ENCODE measurements at regions not wholly inside any gene's neighbourhood (a gene's known extent, or its start where the extent isn't known, plus 50 kb on each side); places are given as distances from the start of the nearest gene placed in this dataset.

DNA sequence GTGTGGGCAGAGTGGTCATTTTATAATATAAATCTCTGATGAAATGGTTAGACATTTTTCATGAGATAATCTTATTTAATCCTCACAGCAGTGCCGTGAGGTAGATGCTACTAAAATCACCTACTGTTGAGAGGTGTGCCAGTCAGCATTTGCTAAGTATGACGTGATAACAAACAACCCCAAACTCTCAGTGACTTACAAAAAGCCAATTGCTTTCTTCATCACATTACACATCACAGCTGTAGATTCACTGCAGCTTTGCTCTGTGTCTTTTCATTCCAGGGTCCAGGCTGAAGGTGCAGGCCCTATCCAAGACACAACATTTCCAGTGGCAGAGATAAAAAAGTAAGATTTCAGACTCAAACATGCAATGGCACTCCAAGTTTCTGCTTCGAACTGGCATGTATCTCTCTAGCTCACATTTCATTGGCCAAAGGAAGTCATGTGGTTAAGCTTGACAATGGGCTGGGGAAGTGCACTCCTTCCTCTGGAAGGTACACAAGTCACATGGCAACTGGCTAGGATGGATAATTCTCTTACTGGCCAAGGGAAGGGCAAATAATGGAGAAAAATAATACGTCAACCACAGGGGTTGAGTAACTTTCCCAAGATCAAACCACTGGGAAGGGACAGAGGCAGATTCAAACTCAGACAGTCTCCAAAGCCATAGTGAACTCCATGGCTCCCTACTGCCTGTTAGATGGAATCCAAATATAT is 69.5 kb upstream of the EPB41L1 start:
- TF ChIP-seq, protein P1, sequence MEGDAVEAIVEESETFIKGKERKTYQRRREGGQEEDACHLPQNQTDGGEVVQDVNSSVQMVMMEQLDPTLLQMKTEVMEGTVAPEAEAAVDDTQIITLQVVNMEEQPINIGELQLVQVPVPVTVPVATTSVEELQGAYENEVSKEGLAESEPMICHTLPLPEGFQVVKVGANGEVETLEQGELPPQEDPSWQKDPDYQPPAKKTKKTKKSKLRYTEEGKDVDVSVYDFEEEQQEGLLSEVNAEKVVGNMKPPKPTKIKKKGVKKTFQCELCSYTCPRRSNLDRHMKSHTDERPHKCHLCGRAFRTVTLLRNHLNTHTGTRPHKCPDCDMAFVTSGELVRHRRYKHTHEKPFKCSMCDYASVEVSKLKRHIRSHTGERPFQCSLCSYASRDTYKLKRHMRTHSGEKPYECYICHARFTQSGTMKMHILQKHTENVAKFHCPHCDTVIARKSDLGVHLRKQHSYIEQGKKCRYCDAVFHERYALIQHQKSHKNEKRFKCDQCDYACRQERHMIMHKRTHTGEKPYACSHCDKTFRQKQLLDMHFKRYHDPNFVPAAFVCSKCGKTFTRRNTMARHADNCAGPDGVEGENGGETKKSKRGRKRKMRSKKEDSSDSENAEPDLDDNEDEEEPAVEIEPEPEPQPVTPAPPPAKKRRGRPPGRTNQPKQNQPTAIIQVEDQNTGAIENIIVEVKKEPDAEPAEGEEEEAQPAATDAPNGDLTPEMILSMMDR (IDR thresholded peaks at IDR 0.05; ENCODE audit: extremely low read depth in 1 of 2, insufficient read depth in 1 of 2, low read depth in 1 of 2, low read length in 2 of 2): no peak
- TF ChIP-seq POLR2AphosphoS5 (IDR thresholded peaks at IDR 0.05; ENCODE audit: insufficient read depth, low read depth, low read length): no peak
- no peak for TF ChIP-seq GATA2 (IDR thresholded peaks at IDR 0.05; ENCODE audit: insufficient read depth, insufficient read length, low read depth, low read length)

All from endothelial cell of umbilical vein (primary cell).